ENCODE measurements at regions not wholly inside any gene's neighbourhood (a gene's known extent, or its start where the extent isn't known, plus 50 kb on each side); places are given as distances from the start of the nearest gene placed in this dataset.

DNA sequence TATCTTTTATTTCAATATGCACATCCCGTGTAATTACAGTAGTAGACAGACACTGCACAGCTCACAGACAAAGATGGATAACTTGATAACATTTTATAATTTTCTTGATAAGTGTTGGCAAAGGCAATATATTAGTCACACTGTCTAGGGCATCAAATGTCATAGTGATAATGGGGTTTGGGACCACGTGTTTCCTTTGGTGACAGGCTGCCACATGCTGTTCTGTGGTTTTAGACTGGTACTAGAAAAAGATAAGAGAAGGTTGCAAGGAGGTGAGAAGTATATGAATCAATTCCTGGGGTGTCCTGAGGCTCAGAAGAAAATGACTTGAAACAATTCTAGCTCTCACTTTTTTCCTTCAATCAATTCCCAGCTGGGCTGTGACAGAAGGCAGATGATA is 258.8 kb upstream of the CHD1 start:
- no peak for TF ChIP-seq YY1 (IDR thresholded peaks at IDR 0.05; ENCODE audit: insufficient read depth, insufficient read length)
- no peak for TF ChIP-seq ZNF274 (IDR thresholded peaks at IDR 0.05; ENCODE audit: low read depth, low read length)
